GM12875 (cell line): ENCODE measurements at regions not wholly inside any gene's neighbourhood (a gene's known extent, or its start where the extent isn't known, plus 50 kb on each side); places are given as distances from the start of the nearest gene placed in this dataset.

Experiments
- H3K4me3 ChIP-seq: one replicate; pipeline ENCODE4 v1.5.1; 2011; ENCODE audit warnings: low read depth, low read length, control low read depth
- CTCF ChIP-seq: IDR thresholded peaks from 2 replicates; pipeline ENCODE4 v1.5.1; 2011; ENCODE audit warnings: low read depth, mild to moderate bottlenecking, control low read depth, inconsistent platforms, low read length, moderate library complexity, borderline replicate concordance; ENCODE audit not compliant: insufficient read depth

- no peak overlapping the region for H3K4me3 ChIP-seq
- TF ChIP-seq CTCF = no peak
Measured at GRCh38 chr2:3066831-3067230, 310.8 kb downstream of the EIPR1 start.

GRCh38 chr2:3065928-3066327 lies 311.7 kb downstream of the EIPR1 start:
- H3K4me3 ChIP-seq = no peak overlapping the region
- TF ChIP-seq CTCF = no peak

- no peak for TF ChIP-seq CTCF
- no peak overlapping the region for H3K4me3 ChIP-seq
Measured at GRCh38 chr2:3062476-3063260, 314.9 kb downstream of the EIPR1 start.

GRCh38 chr2:3060049-3060448 lies 317.6 kb downstream of the EIPR1 start:
- H3K4me3 ChIP-seq = no peak overlapping the region
- no peak for TF ChIP-seq CTCF

GRCh38 chr2:3059141-3059925 lies 318.3 kb downstream of the EIPR1 start:
- no peak for TF ChIP-seq CTCF
- no peak overlapping the region for H3K4me3 ChIP-seq

- TF ChIP-seq CTCF = no peak
Measured at GRCh38 chr2:3054066-3054465, 323.6 kb downstream of the EIPR1 start.

More at GRCh38 chr2:3054066-3054465, 323.6 kb downstream of the EIPR1 start:
- H3K4me3 ChIP-seq = no peak overlapping the region
